ENCODE measurements at regions not wholly inside any gene's neighbourhood (a gene's known extent, or its start where the extent isn't known, plus 50 kb on each side); places are given as distances from the start of the nearest gene placed in this dataset.
A peak's percentile ranks its signal among the peaks of the same experiment; 100 is the strongest.
"Not testable (repeated sequence)": the region's sequence is repeated elsewhere in the genome, so short reads cannot be mapped to it uniquely, and the experiment has no call there.

GRCh38 chr12:92414170-92415070, 268.8 kb upstream of the BTG1 start:
- no peak for TF ChIP-seq CTCF (IDR thresholded peaks at IDR 0.05; ENCODE audit: insufficient read depth, low read depth, low read length, missing control alignments)

GRCh38 chr12:92413286-92413685, 267.6 kb upstream of the BTG1 start:
- no peak overlapping the region for H3K4me3 ChIP-seq (ENCODE audit: low read length)
- DNase-seq (ENCODE audit: low read depth): no peak
- no peak for TF ChIP-seq CTCF (IDR thresholded peaks at IDR 0.05; ENCODE audit: insufficient read depth, low read depth, low read length, missing control alignments)

More at GRCh38 chr12:92414170-92415070, 268.8 kb upstream of the BTG1 start:
- H3K4me3 ChIP-seq (ENCODE audit: low read length): no peak overlapping the region
- peak; percentile 13 for DNase-seq (ENCODE audit: low read depth)

- no peak overlapping the region for H3K4me3 ChIP-seq (ENCODE audit: low read length)
- no peak for DNase-seq (ENCODE audit: low read depth)
- no peak for TF ChIP-seq CTCF (IDR thresholded peaks at IDR 0.05; ENCODE audit: insufficient read depth, low read depth, low read length, missing control alignments)
These were observed 267.2 kb upstream of the BTG1 start for GRCh38 chr12:92412856-92413255.

GRCh38 chr12:92411687-92412086, 266.0 kb upstream of the BTG1 start:
- no peak for TF ChIP-seq CTCF (IDR thresholded peaks at IDR 0.05; ENCODE audit: insufficient read depth, low read depth, low read length, missing control alignments)
- DNase-seq (ENCODE audit: low read depth): no peak
- H3K4me3 ChIP-seq (ENCODE audit: low read length): no peak overlapping the region

- H3K4me3 ChIP-seq (ENCODE audit: low read length): no peak overlapping the region
- TF ChIP-seq CTCF (IDR thresholded peaks at IDR 0.05; ENCODE audit: insufficient read depth, low read depth, low read length, missing control alignments): peak; percentile 56
- DNase-seq (ENCODE audit: low read depth): peak; percentile 58
These were observed 262.6 kb upstream of the BTG1 start for GRCh38 chr12:92408072-92408900.

GRCh38 chr12:92406404-92407070, 260.9 kb upstream of the BTG1 start:
- not testable (repeated sequence) for DNase-seq (ENCODE audit: low read depth)

GRCh38 chr12:92405801-92406251, 260.2 kb upstream of the BTG1 start:
- not testable (repeated sequence) for DNase-seq (ENCODE audit: low read depth); H3K4me3 ChIP-seq (ENCODE audit: low read length)

More at GRCh38 chr12:92406404-92407070, 260.9 kb upstream of the BTG1 start:
- H3K4me3 ChIP-seq (ENCODE audit: low read length): not testable (repeated sequence)
